GM18507 (cell line): ENCODE measurements at regions not wholly inside any gene's neighbourhood (a gene's known extent, or its start where the extent isn't known, plus 50 kb on each side); places are given as distances from the start of the nearest gene placed in this dataset.

Experiments
- DNase-seq: peaks from one replicate; pipeline ENCODE4 v3.0.0; 2011; ENCODE audit warnings: low read depth; ENCODE audit not compliant: insufficient read length; ENCODE audit errors: extremely low spot score
- FAIRE-seq: peaks from 2 replicates; lab custom pipeline; 2011; peaks lifted over from hg19 to GRCh38; lab: Jason Lieb, UNC

GRCh38 chr4:137468836-137469235 is 63.5 kb downstream of the PCDH18 start:
- FAIRE-seq (no peak), DNase-seq (no peak)

GRCh38 chr4:137467537-137467936 is 64.8 kb downstream of the PCDH18 start:
- DNase-seq (no peak), FAIRE-seq (no peak)

GRCh38 chr4:137463377-137464003 is 68.8 kb downstream of the PCDH18 start:
- DNase-seq: no peak

GRCh38 chr4:137455647-137456321 is 76.5 kb downstream of the PCDH18 start:
- no peak for DNase-seq
- FAIRE-seq: no peak

More at GRCh38 chr4:137463377-137464003, 68.8 kb downstream of the PCDH18 start:
- FAIRE-seq: no peak

- no peak for DNase-seq
- FAIRE-seq: no peak
Measured at GRCh38 chr4:137454767-137455166, 77.5 kb downstream of the PCDH18 start.

- no peak for DNase-seq
- no peak for FAIRE-seq
Measured at GRCh38 chr4:137452799-137453198, 79.5 kb downstream of the PCDH18 start.

- FAIRE-seq (no peak), DNase-seq (no peak)
Measured at GRCh38 chr4:137451172-137451825, 81.0 kb downstream of the PCDH18 start.

GRCh38 chr4:137448402-137448801 is 83.9 kb downstream of the PCDH18 start:
- no peak for FAIRE-seq
- no peak for DNase-seq

- no peak for FAIRE-seq
Measured at GRCh38 chr4:137446071-137446470, 86.2 kb downstream of the PCDH18 start.

GRCh38 chr4:137443031-137443800 is 89.1 kb downstream of the PCDH18 start:
- DNase-seq (no peak), FAIRE-seq (no peak)

More at GRCh38 chr4:137446071-137446470, 86.2 kb downstream of the PCDH18 start:
- no peak for DNase-seq

GRCh38 chr4:137432446-137433311 is 99.6 kb downstream of the PCDH18 start:
- FAIRE-seq (no peak), DNase-seq (no peak)

GRCh38 chr4:137430171-137430570 is 102.1 kb downstream of the PCDH18 start:
- no peak for FAIRE-seq
- no peak for DNase-seq

- FAIRE-seq (no peak), DNase-seq (no peak)
Measured at GRCh38 chr4:137427411-137427810, 104.9 kb downstream of the PCDH18 start.

GRCh38 chr4:137425281-137425680 is 107.0 kb downstream of the PCDH18 start:
- no peak for FAIRE-seq
- no peak for DNase-seq

GRCh38 chr4:137422666-137423065 is 109.6 kb downstream of the PCDH18 start:
- no peak for FAIRE-seq
- no peak for DNase-seq

GRCh38 chr4:137421796-137422195 is 110.5 kb downstream of the PCDH18 start:
- DNase-seq (no peak), FAIRE-seq (no peak)

- DNase-seq (no peak), FAIRE-seq (no peak)
Measured at GRCh38 chr4:137420901-137421396, 111.3 kb downstream of the PCDH18 start.

GRCh38 chr4:137417676-137418075 is 114.6 kb downstream of the PCDH18 start:
- FAIRE-seq: no peak
- no peak for DNase-seq

GRCh38 chr4:137414802-137415201 is 117.5 kb downstream of the PCDH18 start:
- DNase-seq (no peak), FAIRE-seq (no peak)
